CD4-positive, alpha-beta T cell (primary cell): ENCODE measurements at regions not wholly inside any gene's neighbourhood (a gene's known extent, or its start where the extent isn't known, plus 50 kb on each side); places are given as distances from the start of the nearest gene placed in this dataset.

Experiments
- ATAC-seq: fragments of 200-7000 bp; cut with Tn5 transposase; one replicate; pipeline ENCODE4 v1.10.0; 2022; ENCODE audit warnings: mild to moderate bottlenecking; ENCODE audit not compliant: poor library complexity
- CTCF ChIA-PET: fragments of 350-600 bp; sonication (Branson Sonifier 250); formaldehyde crosslinking; loops from one replicate; lab custom pipeline; 2021; ENCODE audit warnings: antibody characterized with exemption, inconsistent platforms; lab: Charles Lee
- POLR2A ChIA-PET: fragments of 350-600 bp; sonication (Branson Sonifier 250); formaldehyde crosslinking; loops from one replicate; lab custom pipeline; 2021; ENCODE audit warnings: antibody characterized with exemption, inconsistent platforms; lab: Charles Lee
- DNase-seq, 14 experiments: peaks; one replicate each; pipeline ENCODE4 v3.0.0-alpha.2; 2013 to 2020; ENCODE audit warnings: mixed read lengths in 2 of 14
- H3K27ac ChIP-seq, 2 donors: one replicate each; pipeline versions ENCODE4 v1.5.1 to v1.7.0; 2013; ENCODE audit warnings: low read length in 2 of 2, low read depth in 1 of 2, mild to moderate bottlenecking in 1 of 2
- H3K27me3 ChIP-seq, 2 experiments: 1 replicate in 1 of 2; 2 replicates in 1 of 2; pipeline versions ENCODE4 v1.6.1 to v1.7.0; 2013; ENCODE audit warnings: low read length in 2 of 2, control low read depth in 1 of 2, mild to moderate bottlenecking in 1 of 2, moderate library complexity in 1 of 2; ENCODE audit not compliant: insufficient read depth in 2 of 2, control insufficient read depth in 1 of 2
- H3K36me3 ChIP-seq: one replicate; pipeline ENCODE4 v1.6.1; 2013; ENCODE audit warnings: low read length, control low read depth; ENCODE audit not compliant: insufficient read depth
- H3K4me1 ChIP-seq: one replicate; pipeline ENCODE4 v1.6.1; 2013; ENCODE audit warnings: low read length, control low read depth; ENCODE audit not compliant: insufficient read depth
- H3K4me3 ChIP-seq: one replicate; pipeline ENCODE4 v1.5.1; 2013; ENCODE audit warnings: mild to moderate bottlenecking, low read length, moderate library complexity
- H3K9me3 ChIP-seq, 2 experiments: 1 replicate in 1 of 2; 2 replicates in 1 of 2; pipeline versions ENCODE4 v1.6.1 to v1.7.0; 2013; ENCODE audit warnings: low read length in 2 of 2, mild to moderate bottlenecking in 2 of 2, control low read depth in 1 of 2, moderate library complexity in 1 of 2; ENCODE audit not compliant: control insufficient read depth in 1 of 2, insufficient read depth in 1 of 2
- H3K27ac Mint-ChIP-seq: one replicate; pipeline ENCODE4 v1.8.0; 2020; ENCODE audit warnings: mixed read lengths
- H3K27me3 Mint-ChIP-seq: one replicate; pipeline ENCODE4 v1.8.0; 2021; ENCODE audit warnings: mixed read lengths
- H3K36me3 Mint-ChIP-seq: one replicate; pipeline ENCODE4 v1.8.0; 2021; ENCODE audit warnings: low read depth, mixed read lengths
- H3K4me1 Mint-ChIP-seq: one replicate; pipeline ENCODE4 v1.8.0; 2021; ENCODE audit warnings: low read depth, mixed read lengths
- H3K4me3 Mint-ChIP-seq: one replicate; pipeline ENCODE4 v1.8.0; 2020; ENCODE audit warnings: mild to moderate bottlenecking, mixed read lengths
- H3K9me3 Mint-ChIP-seq: one replicate; pipeline ENCODE4 v1.8.0; 2020; ENCODE audit warnings: mixed read lengths
- intact Hi-C, 2 experiments: fragments of 100-400 bp; cut with DNase I in 1 of 2; cut with micrococcal nuclease in 1 of 2; formaldehyde crosslinking; loops; one replicate each; pipeline versions ENCODE4 v1.15.1 to v1.9.0; 2023 to 2025; cut with DNase I, micrococcal nuclease
- TF ChIP-seq, protein P1 (sequence below): fragments of 200-600 bp; IDR thresholded peaks from one replicate; pipeline ENCODE4 v1.8.0; 2022; ENCODE audit warnings: antibody characterized with exemption, mild to moderate bottlenecking

DNA sequence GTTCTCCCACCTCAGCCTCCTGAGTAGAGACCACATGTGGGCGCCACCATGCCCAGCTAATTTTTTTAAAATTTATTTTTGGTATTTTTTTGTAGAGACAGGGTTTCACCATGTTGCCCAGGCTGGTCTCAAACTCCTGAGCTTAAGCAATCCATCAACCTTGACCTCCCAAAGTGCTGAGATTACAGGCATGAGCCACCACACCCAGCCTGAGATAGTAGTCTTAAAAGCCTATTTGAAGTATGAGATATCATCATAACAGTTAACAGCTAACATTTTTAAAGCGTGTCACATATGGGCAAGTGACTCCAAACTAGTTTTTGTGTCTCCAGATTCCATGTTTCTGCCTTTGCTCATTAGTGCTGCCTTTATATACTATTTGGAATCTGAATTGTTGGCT lies 74.6 kb upstream of the WSCD2 start:
- peaks cover 45% of the 10 kb centered on the region for H3K27me3 Mint-ChIP-seq
- ATAC-seq (no peak), DNase-seq (no peak)
- POLR2A ChIA-PET, result no interaction called here
- H3K9me3 ChIP-seq, result no peaks in the 10 kb centered on the region
- H3K4me1 Mint-ChIP-seq, result no peaks in the 10 kb centered on the region
- TF ChIP-seq, protein P1, sequence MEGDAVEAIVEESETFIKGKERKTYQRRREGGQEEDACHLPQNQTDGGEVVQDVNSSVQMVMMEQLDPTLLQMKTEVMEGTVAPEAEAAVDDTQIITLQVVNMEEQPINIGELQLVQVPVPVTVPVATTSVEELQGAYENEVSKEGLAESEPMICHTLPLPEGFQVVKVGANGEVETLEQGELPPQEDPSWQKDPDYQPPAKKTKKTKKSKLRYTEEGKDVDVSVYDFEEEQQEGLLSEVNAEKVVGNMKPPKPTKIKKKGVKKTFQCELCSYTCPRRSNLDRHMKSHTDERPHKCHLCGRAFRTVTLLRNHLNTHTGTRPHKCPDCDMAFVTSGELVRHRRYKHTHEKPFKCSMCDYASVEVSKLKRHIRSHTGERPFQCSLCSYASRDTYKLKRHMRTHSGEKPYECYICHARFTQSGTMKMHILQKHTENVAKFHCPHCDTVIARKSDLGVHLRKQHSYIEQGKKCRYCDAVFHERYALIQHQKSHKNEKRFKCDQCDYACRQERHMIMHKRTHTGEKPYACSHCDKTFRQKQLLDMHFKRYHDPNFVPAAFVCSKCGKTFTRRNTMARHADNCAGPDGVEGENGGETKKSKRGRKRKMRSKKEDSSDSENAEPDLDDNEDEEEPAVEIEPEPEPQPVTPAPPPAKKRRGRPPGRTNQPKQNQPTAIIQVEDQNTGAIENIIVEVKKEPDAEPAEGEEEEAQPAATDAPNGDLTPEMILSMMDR, result no peak
- intact Hi-C loops, result no loop called here
- peaks cover 7% of the 10 kb centered on the region for H3K4me1 ChIP-seq
- no peak overlapping the region for H3K27ac ChIP-seq
- no peaks in the 10 kb centered on the region for H3K9me3 Mint-ChIP-seq
- no peaks in the 10 kb centered on the region for H3K36me3 ChIP-seq
- H3K27me3 ChIP-seq, result peaks cover 2 to 6% of the 10 kb centered on the region in 2 experiments
- no peak overlapping the region for H3K27ac Mint-ChIP-seq
- H3K4me3 ChIP-seq, result no peak overlapping the region
- no peak overlapping the region for H3K4me3 Mint-ChIP-seq
- no peaks in the 10 kb centered on the region for H3K36me3 Mint-ChIP-seq
- CTCF ChIA-PET, result no interaction called here

DNA sequence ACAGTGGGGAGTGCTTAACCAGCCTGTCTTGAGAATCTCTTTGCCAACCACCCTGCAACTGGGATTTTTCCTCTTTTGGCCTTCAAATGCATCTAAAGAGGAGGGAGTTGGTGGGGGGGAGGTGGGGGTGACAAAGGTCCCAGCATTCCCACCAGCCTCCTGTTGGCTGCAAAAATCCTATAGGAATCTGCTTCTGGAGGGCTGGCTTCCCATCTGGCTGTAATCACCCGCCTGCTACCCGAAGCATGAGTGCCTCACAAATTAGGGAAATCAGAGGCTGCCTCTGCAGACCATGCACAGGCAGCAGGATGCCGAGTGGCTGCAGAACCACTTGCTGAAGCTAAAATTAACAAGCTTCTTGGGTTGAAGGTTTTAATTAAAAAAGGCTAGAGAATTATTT lies 73.9 kb upstream of the WSCD2 start:
- ChIA-PET CTCF (no interaction called here), POLR2A (no interaction called here)
- H3K4me1 ChIP-seq, result peaks cover 7% of the 10 kb centered on the region
- no peaks in the 10 kb centered on the region for H3K36me3 Mint-ChIP-seq
- H3K4me3 ChIP-seq, result no peak overlapping the region
- no peak overlapping the region for H3K27ac Mint-ChIP-seq
- H3K4me1 Mint-ChIP-seq, result no peaks in the 10 kb centered on the region
- H3K4me3 Mint-ChIP-seq, result no peak overlapping the region
- H3K36me3 ChIP-seq, result no peaks in the 10 kb centered on the region
- H3K27ac ChIP-seq, result no peak overlapping the region
- H3K9me3 Mint-ChIP-seq, result no peaks in the 10 kb centered on the region
- intact Hi-C loops, result no loop called here
- no peaks in the 10 kb centered on the region for H3K9me3 ChIP-seq
- peaks cover 4 to 6% of the 10 kb centered on the region in 2 experiments for H3K27me3 ChIP-seq
- no peak for ATAC-seq
- no peak for DNase-seq
- TF ChIP-seq, protein P1, result no peak
- peaks cover 40% of the 10 kb centered on the region for H3K27me3 Mint-ChIP-seq

DNA sequence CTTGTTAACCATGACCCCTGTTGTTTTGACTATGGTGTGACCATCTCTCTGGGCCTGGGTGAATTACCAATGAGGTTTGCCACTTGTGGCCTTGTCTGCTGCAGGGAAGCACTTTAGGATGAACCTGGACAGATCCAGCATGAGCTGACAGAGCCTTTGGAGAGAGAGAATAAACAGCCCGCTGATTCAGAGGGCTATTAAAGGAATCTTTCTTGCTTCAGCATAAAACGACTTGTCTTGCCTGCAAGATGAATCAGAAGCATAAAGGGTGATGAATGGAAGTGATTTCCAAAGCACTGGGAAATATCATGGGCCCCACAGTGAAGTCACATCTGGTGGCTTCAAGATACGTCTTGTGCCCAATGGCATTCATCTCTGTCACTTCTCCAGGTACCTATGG lies 69.0 kb upstream of the WSCD2 start:
- Mint-ChIP-seq H3K4me1 (no peaks in the 10 kb centered on the region), H3K9me3 (no peaks in the 10 kb centered on the region), H3K27me3 (peaks cover 48% of the 10 kb centered on the region), H3K27ac (no peak overlapping the region), H3K36me3 (no peaks in the 10 kb centered on the region), H3K4me3 (no peak overlapping the region)
- Histone ChIP-seq H3K27ac (no peak overlapping the region), H3K4me1 (no peaks in the 10 kb centered on the region), H3K4me3 (no peak overlapping the region), H3K9me3 (peaks cover 0 to 4% of the 10 kb centered on the region in 2 experiments), H3K27me3 (peaks cover 6 to 7% of the 10 kb centered on the region in 2 experiments), H3K36me3 (no peaks in the 10 kb centered on the region)
- DNase-seq, result no peak
- ATAC-seq, result no peak
- intact Hi-C loops, result no loop called here
- CTCF ChIA-PET, result no interaction called here
- POLR2A ChIA-PET, result no interaction called here
- TF ChIP-seq, protein P1, result no peak
